H9 (cell line): ENCODE measurements at regions not wholly inside any gene's neighbourhood (a gene's known extent, or its start where the extent isn't known, plus 50 kb on each side); places are given as distances from the start of the nearest gene placed in this dataset.

Source experiments
- DNase-seq: peaks from one replicate; pipeline ENCODE4 v3.0.0-alpha.2; 2017
- H2AFZ ChIP-seq: one replicate; pipeline ENCODE4 v1.6.1; 2013; ENCODE audit warnings: mild to moderate bottlenecking, low read length, control low read depth, moderate library complexity
- H2AK5ac ChIP-seq: 2 replicates; pipeline ENCODE4 v1.6.1; 2013; ENCODE audit warnings: low read length, control low read depth, mixed read lengths; ENCODE audit not compliant: insufficient read length
- H2BK120ac ChIP-seq: one replicate; pipeline ENCODE4 v1.6.1; 2013; ENCODE audit warnings: low read depth, mild to moderate bottlenecking, low read length, control low read depth, inconsistent platforms; ENCODE audit not compliant: poor library complexity, severe bottlenecking
- H2BK12ac ChIP-seq: 2 replicates; pipeline ENCODE4 v1.6.1; 2013; ENCODE audit warnings: low read length, control low read depth, mixed read lengths, low read depth; ENCODE audit not compliant: insufficient read length
- H2BK15ac ChIP-seq: 2 replicates; pipeline ENCODE4 v1.6.1; 2013; ENCODE audit warnings: low read depth, low read length, control low read depth
- H2BK20ac ChIP-seq: one replicate; pipeline ENCODE4 v1.6.1; 2013; ENCODE audit warnings: low read depth, mild to moderate bottlenecking, low read length, control low read depth, inconsistent platforms; ENCODE audit not compliant: poor library complexity, severe bottlenecking
- H2BK5ac ChIP-seq: 2 replicates; pipeline ENCODE4 v1.6.1; 2013; ENCODE audit warnings: low read length, control low read depth, mixed read lengths; ENCODE audit not compliant: insufficient read length
- H3K14ac ChIP-seq: 2 replicates; pipeline ENCODE4 v1.6.1; 2013; ENCODE audit warnings: low read length, control low read depth; ENCODE audit not compliant: insufficient read depth
- H3K18ac ChIP-seq: 2 replicates; pipeline ENCODE4 v1.6.1; 2013; ENCODE audit warnings: low read depth, mild to moderate bottlenecking, mixed read lengths, low read length, control low read depth; ENCODE audit not compliant: insufficient read length
- H3K23ac ChIP-seq: 2 replicates; pipeline ENCODE4 v1.6.1; 2013; ENCODE audit warnings: low read length, control low read depth, mixed read lengths, low read depth; ENCODE audit not compliant: insufficient read length
- H3K23me2 ChIP-seq: 2 replicates; pipeline ENCODE4 v1.6.1; 2013; ENCODE audit warnings: low read depth, mild to moderate bottlenecking, mixed read lengths, low read length, control low read depth; ENCODE audit not compliant: insufficient read length, poor library complexity, severe bottlenecking
- H3K27ac ChIP-seq: 2 replicates; pipeline ENCODE4 v1.5.1; 2013; ENCODE audit warnings: low read length, control low read depth, mixed read lengths, low read depth; ENCODE audit not compliant: insufficient read length
- H3K27me3 ChIP-seq: 2 replicates; pipeline ENCODE4 v1.6.1; 2013; ENCODE audit warnings: low read length, control low read depth, inconsistent platforms; ENCODE audit not compliant: insufficient read depth
- H3K4ac ChIP-seq: 2 replicates; pipeline ENCODE4 v1.6.1; 2013; ENCODE audit warnings: low read depth, mild to moderate bottlenecking, control low read depth, inconsistent platforms, low read length, moderate library complexity
- H3K4me1 ChIP-seq: 2 replicates; pipeline ENCODE4 v1.6.1; 2013; ENCODE audit warnings: low read length, control low read depth, inconsistent platforms; ENCODE audit not compliant: insufficient read depth
- H3K4me2 ChIP-seq: 2 replicates; pipeline ENCODE4 v1.6.1; 2013; ENCODE audit warnings: low read length, control low read depth, mixed read lengths; ENCODE audit not compliant: insufficient read length, insufficient read depth
- H3K56ac ChIP-seq: 2 replicates; pipeline ENCODE4 v1.6.1; 2013; ENCODE audit warnings: low read depth, mild to moderate bottlenecking, mixed read lengths, low read length, control low read depth; ENCODE audit not compliant: insufficient read length
- H3K79me1 ChIP-seq: 2 replicates; pipeline ENCODE4 v1.6.1; 2013; ENCODE audit warnings: low read depth, mild to moderate bottlenecking, moderate library complexity, low read length, control low read depth, inconsistent platforms; ENCODE audit not compliant: insufficient read depth, poor library complexity, severe bottlenecking
- H3K79me2 ChIP-seq: 2 replicates; pipeline ENCODE4 v1.6.1; 2013; ENCODE audit warnings: low read length, control low read depth, inconsistent platforms; ENCODE audit not compliant: insufficient read depth
- H3K9ac ChIP-seq: 2 replicates; pipeline ENCODE4 v1.6.1; 2013; ENCODE audit warnings: low read length, control low read depth, mixed read lengths; ENCODE audit not compliant: insufficient read length; ENCODE audit errors: extremely low read depth
- H3K9me3 ChIP-seq: one replicate; pipeline ENCODE4 v1.6.1; 2013; ENCODE audit warnings: low read depth, low read length, inconsistent platforms; ENCODE audit not compliant: control insufficient read depth
- H3T11ph ChIP-seq: one replicate; pipeline ENCODE4 v1.6.1; 2013; ENCODE audit warnings: mild to moderate bottlenecking, low read length, control low read depth, inconsistent platforms
- H4K20me1 ChIP-seq: one replicate; pipeline ENCODE4 v1.6.1; 2013; ENCODE audit not compliant: control insufficient read depth, insufficient read length, insufficient read depth
- H4K5ac ChIP-seq: 2 replicates; pipeline ENCODE4 v1.6.1; 2013; ENCODE audit warnings: low read depth, mild to moderate bottlenecking, mixed read lengths, low read length, control low read depth; ENCODE audit not compliant: insufficient read length
- H4K8ac ChIP-seq: replicated peaks from 2 replicates; pipeline ENCODE4 v1.6.1; 2013; ENCODE audit warnings: low read length, control low read depth, mixed read lengths, low read depth; ENCODE audit not compliant: insufficient read length
- H4K91ac ChIP-seq: 2 replicates; pipeline ENCODE4 v1.6.1; 2013; ENCODE audit warnings: low read depth, mild to moderate bottlenecking, moderate library complexity, mixed read lengths, low read length, control low read depth; ENCODE audit not compliant: insufficient read length
- H3K27ac Mint-ChIP-seq, 3 experiments: 2 replicates in 2 of 3; 3 replicates in 1 of 3; pipeline ENCODE4 v1.8.0; 2020 to 2021; ENCODE audit warnings: mixed read lengths in 3 of 3, mild to moderate bottlenecking in 1 of 3, moderate library complexity in 1 of 3
- H3K27me3 Mint-ChIP-seq: 2 replicates; pipeline ENCODE4 v1.8.0; 2021; ENCODE audit warnings: low read depth, mild to moderate bottlenecking, moderate library complexity, mixed read lengths
- H3K36me3 Mint-ChIP-seq, 3 experiments: 2 replicates in 2 of 3; 3 replicates in 1 of 3; pipeline ENCODE4 v1.8.0; 2020 to 2021; ENCODE audit warnings: low read depth in 3 of 3, mixed read lengths in 3 of 3; ENCODE audit not compliant: insufficient read depth in 1 of 3
- H3K4me1 Mint-ChIP-seq, 2 experiments: 2 replicates each; pipeline ENCODE4 v1.8.0; 2020; ENCODE audit warnings: mixed read lengths in 2 of 2
- H3K4me3 Mint-ChIP-seq, 2 experiments: 2 replicates in 1 of 2; 3 replicates in 1 of 2; pipeline ENCODE4 v1.8.0; 2020 to 2021; ENCODE audit warnings: mild to moderate bottlenecking in 2 of 2, mixed read lengths in 2 of 2, moderate library complexity in 1 of 2
- H3K9me3 Mint-ChIP-seq, 2 experiments: 2 replicates in 1 of 2; 3 replicates in 1 of 2; pipeline ENCODE4 v1.8.0; 2020; ENCODE audit warnings: mild to moderate bottlenecking in 2 of 2, mixed read lengths in 2 of 2, moderate library complexity in 1 of 2
- CTCF ChIP-seq: fragments of 200-600 bp; sonication (generic); conservative IDR thresholded peaks from 3 replicates; pipeline ENCODE4 v1.8.0; 2021; ENCODE audit warnings: antibody characterized with exemption, mild to moderate bottlenecking
- WGBS: extraction: QIAGEN DNeasy Blood & Tissue Kit; methylation state at CpG from one replicate; pipeline ENCODE4 v1.1.7; 2013; ENCODE audit warnings: missing lambda C conversion rate, low lambda C conversion rate, mixed read lengths; ENCODE audit not compliant: insufficient read length; ENCODE audit errors: extremely low coverage; 5-methylcytosine and 5-hydroxymethylcytosine counted together

- no peaks in the 10 kb centered on the region for H3K9me3 Mint-ChIP-seq
- no peak for DNase-seq
- H3K79me2 ChIP-seq, result no peaks in the 10 kb centered on the region
- no peaks in the 10 kb centered on the region for H3K27me3 ChIP-seq
- no peak overlapping the region for H3K27ac ChIP-seq
- no peak overlapping the region for H2AK5ac ChIP-seq
- no peak overlapping the region for H3K4me3 Mint-ChIP-seq
- H3K27ac Mint-ChIP-seq, result no peak overlapping the region
- no peak overlapping the region for H3K56ac ChIP-seq
- no peak overlapping the region for H2BK120ac ChIP-seq
- no peaks in the 10 kb centered on the region for H3K36me3 Mint-ChIP-seq
- H2AFZ ChIP-seq, result no peak overlapping the region
- H3K18ac ChIP-seq, result no peak overlapping the region
- no peak for TF ChIP-seq CTCF
- H3K4me2 ChIP-seq, result no peak overlapping the region
- H3K27me3 Mint-ChIP-seq, result no peaks in the 10 kb centered on the region
- H4K8ac ChIP-seq, result no peak overlapping the region
- H3K23me2 ChIP-seq, result no peaks in the 10 kb centered on the region
- H3K4ac ChIP-seq, result no peak overlapping the region
- no peak overlapping the region for H2BK5ac ChIP-seq
- H3K9me3 ChIP-seq, result no peaks in the 10 kb centered on the region
- no peak overlapping the region for H2BK20ac ChIP-seq
- no peak overlapping the region for H4K5ac ChIP-seq
- H3T11ph ChIP-seq, result no peak overlapping the region
- no peak overlapping the region for H2BK15ac ChIP-seq
- no peaks in the 10 kb centered on the region for H4K20me1 ChIP-seq
- no peak overlapping the region for H3K9ac ChIP-seq
- H3K79me1 ChIP-seq, result no peaks in the 10 kb centered on the region
- WGBS, result no CpG with 5 or more reads among the region's 2 CpGs
- H3K23ac ChIP-seq, result no peak overlapping the region
- H3K4me1 Mint-ChIP-seq, result peaks cover 7% of the 10 kb centered on the region in 2 experiments
- no peak overlapping the region for H3K14ac ChIP-seq
- H4K91ac ChIP-seq, result no peak overlapping the region
- no peak overlapping the region for H2BK12ac ChIP-seq
- H3K4me1 ChIP-seq, result no peaks in the 10 kb centered on the region
Measured at GRCh38 chr3:177942911-177943310, 593.3 kb upstream of the KCNMB2 start.
